GM18511 (cell line): ENCODE measurements at regions not wholly inside any gene's neighbourhood (a gene's known extent, or its start where the extent isn't known, plus 50 kb on each side); places are given as distances from the start of the nearest gene placed in this dataset.

Experiments used
- ATAC-seq: cut with Tn5 transposase; IDR thresholded peaks from one replicate; pipeline ENCODE4 v1.9.1; 2021; ENCODE audit warnings: mild to moderate bottlenecking, moderate library complexity; ENCODE audit not compliant: unreplicated experiment

DNA sequence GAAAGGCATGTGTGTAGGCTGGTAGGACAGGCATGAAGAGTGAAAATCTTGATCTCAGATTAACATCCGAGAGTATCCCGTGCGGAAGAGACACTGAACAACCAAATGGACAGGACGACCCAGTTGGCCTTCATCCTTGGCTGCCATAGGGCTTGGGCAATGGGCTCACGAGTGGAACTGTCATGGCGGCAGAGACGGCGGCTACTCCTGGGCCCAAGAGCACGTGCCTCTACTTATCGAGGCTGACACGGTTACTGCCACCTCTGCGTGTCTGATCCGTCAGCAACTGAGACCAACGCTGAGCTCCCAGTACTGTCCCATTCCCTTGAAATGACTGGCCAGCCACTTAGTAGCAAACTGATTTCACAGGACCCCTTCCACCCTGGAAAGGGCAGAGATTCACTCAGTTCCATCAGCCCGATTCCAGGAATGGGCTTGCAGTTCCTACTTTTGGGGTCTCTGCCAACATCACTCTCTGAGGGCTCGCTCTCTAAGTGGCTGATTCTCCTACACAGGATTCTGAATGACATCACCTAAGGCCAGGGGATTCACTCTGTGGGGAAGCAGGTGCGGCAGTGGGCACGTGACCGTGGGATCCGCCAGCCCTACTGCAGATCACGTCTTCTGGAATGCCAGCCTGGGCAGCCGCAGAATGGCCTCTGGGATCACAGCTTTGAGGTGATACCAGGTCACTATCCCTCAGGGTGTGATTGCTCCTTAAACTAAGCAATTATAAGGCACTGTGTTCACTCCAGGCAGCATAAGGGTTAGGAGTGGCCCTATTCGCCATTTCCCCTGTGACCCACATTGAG, 97.8 kb downstream of the RPS6KA4 start:
- no peak for ATAC-seq

DNA sequence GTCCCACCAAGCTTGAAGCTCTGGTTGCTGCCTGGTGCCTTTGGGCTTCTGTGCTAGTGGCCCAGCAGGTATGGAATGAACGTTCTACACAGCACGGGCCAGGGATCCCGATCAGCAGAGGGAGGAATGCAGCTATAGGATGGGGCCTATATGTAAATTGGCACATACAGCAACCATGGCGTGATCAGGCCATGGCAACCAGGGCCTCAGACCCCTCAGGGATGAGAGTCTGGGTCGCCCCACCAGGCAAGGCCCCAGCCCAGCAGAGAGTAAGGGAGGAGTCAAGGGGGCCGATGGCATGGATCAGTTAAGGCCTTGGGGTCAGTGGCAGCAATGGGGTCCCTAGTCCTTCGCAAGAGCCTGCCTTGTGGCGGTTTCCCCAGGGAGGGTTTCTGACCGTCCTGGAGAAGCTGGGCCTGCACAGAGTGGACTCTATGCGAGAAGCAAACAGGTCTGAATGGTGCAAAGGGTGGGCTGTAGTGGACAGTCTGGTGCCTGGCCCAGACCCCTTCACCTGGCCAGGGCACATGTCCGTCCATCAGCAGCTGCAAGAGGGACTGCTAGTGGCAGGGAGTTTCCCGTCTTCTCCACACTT, 98.2 kb upstream of the SLC22A11 start:
- no peak for ATAC-seq

GRCh38 chr11:64458997-64459396, 96.7 kb upstream of the SLC22A11 start:
- ATAC-seq: no peak

DNA sequence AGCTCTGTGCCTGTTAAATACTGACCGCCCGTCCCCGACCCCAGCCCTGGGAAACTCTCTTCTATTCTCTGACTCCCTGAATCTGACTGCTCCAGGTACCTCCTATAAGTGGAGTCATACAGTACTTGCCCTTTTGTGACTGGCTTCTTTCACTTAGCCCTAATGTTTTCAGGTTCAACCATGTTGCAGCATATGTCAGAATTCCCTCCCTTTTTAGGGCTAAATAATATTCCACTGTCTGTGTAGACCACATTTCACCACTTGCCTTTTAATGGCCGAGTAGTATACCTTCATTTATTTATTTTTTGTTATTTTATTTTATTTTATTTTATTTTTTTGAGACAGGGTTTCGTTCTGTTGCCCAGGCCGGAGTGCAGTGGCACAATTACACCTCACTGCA, 96.1 kb upstream of the SLC22A11 start:
- no peak for ATAC-seq

DNA sequence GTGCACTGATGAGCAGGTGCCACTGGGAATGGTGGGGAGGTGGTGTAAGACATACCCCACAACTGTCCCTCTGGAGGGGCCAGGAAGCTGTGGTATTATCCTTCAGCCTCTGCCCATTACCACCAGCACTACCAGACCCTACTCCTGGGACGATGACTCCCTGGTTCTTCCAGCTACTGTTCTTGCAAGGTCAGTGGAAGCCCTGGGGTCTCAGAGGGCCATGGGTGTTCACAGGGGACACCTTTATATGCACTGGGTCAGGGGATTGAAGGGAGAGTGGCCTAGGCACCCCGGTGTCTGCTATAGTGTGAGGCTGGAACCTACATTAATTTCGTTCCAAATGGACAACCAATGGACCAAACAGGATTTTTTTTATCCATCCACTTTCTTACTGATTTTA, 94.7 kb upstream of the SLC22A11 start:
- no peak for ATAC-seq

- ATAC-seq: no peak
Measured at GRCh38 chr11:64466115-64466718, 89.5 kb upstream of the SLC22A11 start.

- no peak for ATAC-seq
Measured at GRCh38 chr11:64469288-64469687, 86.5 kb upstream of the SLC22A11 start.

GRCh38 chr11:64472593-64473455, 82.9 kb upstream of the SLC22A11 start:
- ATAC-seq: no peak

DNA sequence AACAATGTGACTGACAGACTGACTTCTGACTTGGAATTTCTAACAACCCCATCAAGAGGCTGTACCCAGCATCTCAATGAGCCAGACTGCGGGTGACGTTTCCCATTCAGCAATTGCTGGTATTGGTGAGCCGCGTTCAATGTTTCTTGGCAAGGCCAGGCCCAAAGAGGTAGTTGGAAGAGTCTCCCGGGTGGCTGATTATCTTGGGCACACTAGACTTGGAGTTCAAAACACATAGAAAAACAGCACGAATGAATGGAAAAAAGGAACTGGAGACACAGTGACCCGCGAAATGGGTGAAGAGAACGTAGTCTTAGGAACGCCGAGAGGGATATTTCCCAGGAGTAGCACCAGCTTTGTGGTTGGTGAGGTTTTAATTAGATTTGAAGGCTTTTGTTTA, 81.1 kb upstream of the SLC22A11 start:
- no peak for ATAC-seq

DNA sequence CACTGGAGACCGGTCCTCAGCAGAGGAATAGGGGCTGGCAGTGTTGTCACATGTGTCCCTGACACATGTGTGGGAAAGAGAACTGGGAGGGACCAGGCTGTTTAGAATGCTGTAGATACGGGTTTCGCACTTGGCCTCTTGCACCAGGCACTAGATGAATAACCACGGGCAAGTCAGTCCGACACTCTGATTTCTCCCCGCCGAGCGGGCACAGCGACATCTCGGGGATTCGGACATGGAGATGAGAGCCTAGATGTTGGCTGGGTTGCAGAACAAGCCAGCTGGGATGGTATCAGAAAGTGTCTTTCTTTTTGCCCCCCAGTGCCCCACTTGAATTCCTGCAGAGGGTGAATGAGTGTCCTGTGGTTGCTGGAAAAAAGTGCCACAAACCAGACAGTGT, 80.6 kb upstream of the SLC22A11 start:
- no peak for ATAC-seq

GRCh38 chr11:64476881-64477280, 78.9 kb upstream of the SLC22A11 start:
- ATAC-seq: no peak

DNA sequence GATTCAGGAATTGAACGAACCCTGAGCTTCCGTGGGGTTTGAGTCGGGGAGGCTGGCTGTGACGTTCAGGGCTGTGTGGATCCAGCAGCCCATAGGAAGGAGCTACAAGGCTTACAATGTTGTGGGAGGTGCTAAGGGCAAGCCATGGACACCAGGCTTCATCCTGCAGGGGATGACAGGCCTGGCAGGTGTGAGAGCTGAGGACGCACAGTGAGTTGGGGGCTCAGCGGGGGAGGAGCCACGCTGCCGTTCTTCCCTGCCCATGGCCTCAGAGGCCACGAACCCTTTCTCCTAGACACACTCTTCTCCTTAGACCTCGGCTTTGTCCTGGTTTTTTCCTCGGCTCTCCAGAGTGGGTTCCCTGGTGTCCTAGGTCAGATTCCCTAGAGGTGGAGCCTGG, 78.1 kb upstream of the SLC22A11 start:
- no peak for ATAC-seq

DNA sequence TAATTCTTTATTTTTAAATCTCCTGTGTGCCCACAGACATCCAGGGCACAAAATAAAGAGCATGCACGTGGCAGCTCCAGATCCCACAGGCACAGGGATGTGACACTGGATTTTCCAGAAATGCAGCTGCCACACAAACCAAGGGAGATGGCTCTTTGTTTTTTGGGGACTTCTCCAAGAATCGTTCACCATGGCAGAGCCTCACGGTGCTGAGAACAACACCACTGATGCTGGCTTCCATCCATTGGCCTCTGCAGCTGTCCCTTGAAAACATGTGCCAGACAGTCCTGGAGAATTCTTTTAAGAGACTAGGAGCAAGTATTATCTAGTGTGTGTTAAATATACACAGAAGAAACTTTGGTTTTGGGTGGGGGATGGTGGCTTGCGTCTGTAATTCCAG, 73.2 kb upstream of the SLC22A11 start:
- no peak for ATAC-seq

GRCh38 chr11:64484191-64485022, 71.3 kb upstream of the SLC22A11 start:
- ATAC-seq: no peak

DNA sequence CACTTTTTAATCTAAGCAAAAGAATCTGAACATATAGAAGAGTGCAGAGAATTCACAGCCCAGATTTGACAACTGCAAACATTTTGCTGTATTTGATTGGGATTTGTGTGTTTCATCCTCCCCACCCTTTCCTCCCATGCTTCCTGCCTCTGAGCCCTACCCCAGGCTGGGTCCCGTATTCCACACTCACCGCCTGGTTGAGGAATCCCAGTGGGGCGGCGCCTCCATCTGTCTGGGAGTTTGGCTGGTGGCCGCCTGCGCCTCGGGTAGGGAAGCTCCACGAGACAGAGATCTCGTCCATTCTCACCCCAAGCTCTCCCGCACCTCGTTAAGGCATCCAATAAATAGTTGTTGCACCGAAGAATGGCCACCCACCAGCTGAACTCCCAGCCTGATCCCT, 70.7 kb upstream of the SLC22A11 start:
- no peak for ATAC-seq

DNA sequence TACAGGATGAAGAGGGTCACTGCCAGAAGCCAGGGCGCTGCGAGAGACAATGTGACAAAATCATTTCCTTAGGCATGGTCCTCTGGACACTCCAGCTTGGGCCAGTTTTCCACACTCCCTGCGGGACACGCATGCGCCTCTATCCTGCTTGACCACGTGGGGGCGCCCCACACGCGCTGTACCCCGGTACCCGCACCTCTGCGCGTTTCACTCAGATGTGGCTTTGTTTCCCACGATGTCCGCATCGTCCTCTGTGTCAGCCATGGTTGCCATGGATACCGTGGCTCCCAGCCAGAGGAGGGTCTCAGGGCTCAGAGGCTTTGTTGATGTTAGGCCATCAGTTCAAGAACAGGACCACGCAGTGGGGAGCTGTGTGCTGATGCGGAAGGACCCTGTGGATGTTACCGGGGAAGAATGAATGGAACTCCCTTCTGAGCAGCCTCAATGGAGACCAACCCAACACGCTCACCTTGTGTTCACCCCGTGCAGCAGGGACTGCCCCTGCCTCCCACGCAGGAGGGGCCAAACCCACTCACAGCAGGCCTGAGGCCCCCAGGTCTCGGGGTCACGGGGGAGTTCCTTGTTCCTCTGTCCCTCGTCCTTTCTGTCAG, 65.8 kb upstream of the SLC22A11 start:
- no peak for ATAC-seq

DNA sequence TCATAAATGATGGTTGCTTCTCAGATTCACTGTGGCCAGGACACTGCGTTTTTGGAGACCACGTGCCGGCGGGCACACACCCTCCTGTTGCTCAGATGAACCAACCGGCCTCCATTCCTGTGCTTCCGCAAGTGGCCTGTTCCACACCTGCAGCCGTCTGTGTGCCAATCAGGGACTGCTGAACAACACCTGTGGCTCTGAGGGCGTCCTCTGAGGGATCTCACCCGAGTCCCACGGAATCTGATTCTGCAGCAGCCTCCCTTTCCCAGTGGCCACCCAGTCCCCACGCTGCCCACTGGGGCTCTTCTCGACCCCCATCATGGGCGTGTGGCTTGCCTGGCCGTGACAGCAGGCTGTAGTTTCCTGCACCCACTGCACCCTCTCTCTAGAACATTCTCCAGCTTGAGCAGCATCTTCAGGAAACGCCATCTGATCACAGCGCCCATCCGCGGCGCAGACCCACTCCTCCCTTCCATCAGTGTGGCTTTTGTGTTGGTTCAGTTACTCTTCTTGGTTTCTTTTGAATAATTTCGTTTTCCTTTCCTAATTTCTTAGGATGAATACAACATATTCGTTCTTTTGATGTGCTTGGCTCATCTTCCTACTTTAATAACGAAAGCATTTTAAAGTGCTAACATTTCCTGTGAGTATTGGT, 65.1 kb upstream of the SLC22A11 start:
- no peak for ATAC-seq

DNA sequence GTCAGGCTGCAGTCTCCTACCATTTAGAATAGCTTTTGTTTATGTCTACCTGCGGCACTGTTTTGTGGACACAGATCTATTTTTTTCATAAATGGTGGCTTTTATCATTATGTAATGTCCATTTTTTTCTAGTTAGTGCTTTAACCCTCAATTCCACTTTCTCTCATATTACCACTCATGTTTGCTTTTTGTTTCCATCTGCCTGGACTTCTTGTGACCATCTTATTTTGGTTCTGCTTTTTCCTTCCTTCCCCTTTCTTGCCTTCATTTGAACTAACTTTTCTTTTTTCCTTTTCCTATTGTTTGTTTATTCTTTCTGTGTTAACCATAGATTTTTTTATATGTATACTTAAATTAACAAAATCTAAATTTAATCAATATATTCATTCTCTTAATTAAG, 63.2 kb upstream of the SLC22A11 start:
- no peak for ATAC-seq

DNA sequence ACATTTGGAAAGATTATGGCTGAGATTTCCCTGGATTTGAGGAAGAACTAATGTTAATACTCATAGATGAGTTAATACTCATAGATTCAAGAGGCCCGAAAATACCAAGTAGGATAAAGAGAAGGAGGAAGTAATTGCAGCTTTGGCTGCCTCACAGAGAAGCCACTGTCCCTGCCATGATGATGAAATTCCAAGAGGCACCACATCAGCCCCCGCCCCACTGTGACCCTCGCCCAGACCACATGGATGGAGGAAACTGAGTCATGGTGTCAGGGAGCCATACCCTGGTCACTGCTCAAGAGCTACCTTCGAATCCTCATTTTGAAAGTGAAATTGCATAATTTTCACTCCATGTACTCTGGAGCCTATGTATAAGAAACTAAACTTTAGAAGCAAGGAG, 57.6 kb upstream of the SLC22A11 start:
- no peak for ATAC-seq
